ENCODE measurements at regions not wholly inside any gene's neighbourhood (a gene's known extent, or its start where the extent isn't known, plus 50 kb on each side); places are given as distances from the start of the nearest gene placed in this dataset.

GRCh38 chr1:208607616-208608015 lies 363.4 kb upstream of the PLXNA2 start:
- intact Hi-C loops (cut with micrococcal nuclease; ENCODE audit: unreplicated experiment), result no loop called here
- ChIA-PET POLR2A (no interaction called here), CTCF (no interaction called here)
- no TSS peak for BruUV-seq (replicated peaks)
- Histone ChIP-seq H3K4me3 (ENCODE audit: low read depth, low read length) (no peak overlapping the region), H3K27me3 (replicated peaks; ENCODE audit: control insufficient read depth, insufficient read depth, low read length) (no peaks in the 10 kb centered on the region), H3K9me3 (no peaks in the 10 kb centered on the region), H3K4me1 (no peaks in the 10 kb centered on the region), H3K36me3 (ENCODE audit: control insufficient read depth, insufficient read depth, low read length) (no peaks in the 10 kb centered on the region)
- Mint-ChIP-seq H3K4me3 (ENCODE audit: unreplicated experiment) (no peak overlapping the region), H3K36me3 (ENCODE audit: insufficient read depth, unreplicated experiment) (no peaks in the 10 kb centered on the region), H3K27me3 (ENCODE audit: insufficient read depth, unreplicated experiment) (peaks cover 18% of the 10 kb centered on the region), H3K27ac (ENCODE audit: unreplicated experiment) (no peak overlapping the region), H3K4me1 (ENCODE audit: low read depth, unreplicated experiment) (no peaks in the 10 kb centered on the region), H3K9me3 (ENCODE audit: unreplicated experiment) (no peaks in the 10 kb centered on the region)
- no peak for DNase-seq
- no peak for TF ChIP-seq CTCF (IDR thresholded peaks at IDR 0.05; ENCODE audit: insufficient read depth in 1 of 2, low read depth in 1 of 2, low read length in 1 of 2, severe bottlenecking in 1 of 2, unreplicated experiment in 1 of 2)

GRCh38 chr1:208614610-208615009 lies 370.4 kb upstream of the PLXNA2 start:
- Mint-ChIP-seq H3K27me3 (ENCODE audit: insufficient read depth, unreplicated experiment) (peaks cover 6% of the 10 kb centered on the region), H3K4me1 (ENCODE audit: low read depth, unreplicated experiment) (no peaks in the 10 kb centered on the region), H3K36me3 (ENCODE audit: insufficient read depth, unreplicated experiment) (no peaks in the 10 kb centered on the region), H3K9me3 (ENCODE audit: unreplicated experiment) (peaks cover 14% of the 10 kb centered on the region), H3K4me3 (ENCODE audit: unreplicated experiment) (no peak overlapping the region), H3K27ac (ENCODE audit: unreplicated experiment) (no peak overlapping the region)
- CTCF ChIA-PET, result no interaction called here
- BruUV-seq (replicated peaks), result no TSS peak
- Histone ChIP-seq H3K4me1 (no peaks in the 10 kb centered on the region), H3K9me3 (no peaks in the 10 kb centered on the region), H3K4me3 (ENCODE audit: low read depth, low read length) (no peak overlapping the region), H3K36me3 (ENCODE audit: control insufficient read depth, insufficient read depth, low read length) (no peaks in the 10 kb centered on the region), H3K27me3 (replicated peaks; ENCODE audit: control insufficient read depth, insufficient read depth, low read length) (no peaks in the 10 kb centered on the region)
- POLR2A ChIA-PET, result no interaction called here
- intact Hi-C loops (cut with micrococcal nuclease; ENCODE audit: unreplicated experiment), result no loop called here
- DNase-seq, result no peak
- TF ChIP-seq CTCF (IDR thresholded peaks at IDR 0.05; ENCODE audit: insufficient read depth in 1 of 2, low read depth in 1 of 2, low read length in 1 of 2, severe bottlenecking in 1 of 2, unreplicated experiment in 1 of 2), result no peak

GRCh38 chr1:208615371-208615770 lies 371.2 kb upstream of the PLXNA2 start:
- H3K36me3 Mint-ChIP-seq (ENCODE audit: insufficient read depth, unreplicated experiment), result no peaks in the 10 kb centered on the region
- TF ChIP-seq CTCF (IDR thresholded peaks at IDR 0.05; ENCODE audit: insufficient read depth in 1 of 2, low read depth in 1 of 2, low read length in 1 of 2, severe bottlenecking in 1 of 2, unreplicated experiment in 1 of 2), result no peak
- no peak overlapping the region for H3K27ac Mint-ChIP-seq (ENCODE audit: unreplicated experiment)
- no peaks in the 10 kb centered on the region for H3K36me3 ChIP-seq (ENCODE audit: control insufficient read depth, insufficient read depth, low read length)
- H3K4me1 ChIP-seq, result no peaks in the 10 kb centered on the region
- ChIA-PET CTCF (no interaction called here), POLR2A (no interaction called here)
- intact Hi-C loops (cut with micrococcal nuclease; ENCODE audit: unreplicated experiment), result no loop called here
- no peaks in the 10 kb centered on the region for H3K27me3 ChIP-seq (replicated peaks; ENCODE audit: control insufficient read depth, insufficient read depth, low read length)
- BruUV-seq (replicated peaks), result no TSS peak
- no peaks in the 10 kb centered on the region for H3K4me1 Mint-ChIP-seq (ENCODE audit: low read depth, unreplicated experiment)
- no peak overlapping the region for H3K4me3 ChIP-seq (ENCODE audit: low read depth, low read length)
- H3K27me3 Mint-ChIP-seq (ENCODE audit: insufficient read depth, unreplicated experiment), result peaks cover 3% of the 10 kb centered on the region
- peaks cover 22% of the 10 kb centered on the region for H3K9me3 Mint-ChIP-seq (ENCODE audit: unreplicated experiment)
- H3K4me3 Mint-ChIP-seq (ENCODE audit: unreplicated experiment), result no peak overlapping the region
- no peak for DNase-seq
- no peaks in the 10 kb centered on the region for H3K9me3 ChIP-seq

All from Caco-2 (cell line).